ENCODE measurements at regions not wholly inside any gene's neighbourhood (a gene's known extent, or its start where the extent isn't known, plus 50 kb on each side); places are given as distances from the start of the nearest gene placed in this dataset.

- DNase-seq (no peak), ATAC-seq (ENCODE audit: insufficient read depth, low read depth) (no peak)
- H3K27me3 ChIP-seq (ENCODE audit: insufficient read depth, low read length, poor library complexity) = peaks cover 3% of the 10 kb centered on the region
- no peaks in the 10 kb centered on the region for H3K9me3 ChIP-seq (ENCODE audit: insufficient read depth, low read length, severe bottlenecking)
- H3K9ac ChIP-seq (ENCODE audit: low read depth, low read length) = no peak overlapping the region
- H4K20me1 ChIP-seq (ENCODE audit: insufficient read depth, low read length) = no peaks in the 10 kb centered on the region
- H3K27ac ChIP-seq (ENCODE audit: low read length) = no peak overlapping the region
- H3K4me3 ChIP-seq (ENCODE audit: low read depth in 1 of 2, low read length in 2 of 2) = no peak overlapping the region
- no peak for TF ChIP-seq EZH2 (IDR thresholded peaks at IDR 0.05; ENCODE audit: borderline replicate concordance, low read depth, low read length, severe bottlenecking)
- TF ChIP-seq, protein P1, sequence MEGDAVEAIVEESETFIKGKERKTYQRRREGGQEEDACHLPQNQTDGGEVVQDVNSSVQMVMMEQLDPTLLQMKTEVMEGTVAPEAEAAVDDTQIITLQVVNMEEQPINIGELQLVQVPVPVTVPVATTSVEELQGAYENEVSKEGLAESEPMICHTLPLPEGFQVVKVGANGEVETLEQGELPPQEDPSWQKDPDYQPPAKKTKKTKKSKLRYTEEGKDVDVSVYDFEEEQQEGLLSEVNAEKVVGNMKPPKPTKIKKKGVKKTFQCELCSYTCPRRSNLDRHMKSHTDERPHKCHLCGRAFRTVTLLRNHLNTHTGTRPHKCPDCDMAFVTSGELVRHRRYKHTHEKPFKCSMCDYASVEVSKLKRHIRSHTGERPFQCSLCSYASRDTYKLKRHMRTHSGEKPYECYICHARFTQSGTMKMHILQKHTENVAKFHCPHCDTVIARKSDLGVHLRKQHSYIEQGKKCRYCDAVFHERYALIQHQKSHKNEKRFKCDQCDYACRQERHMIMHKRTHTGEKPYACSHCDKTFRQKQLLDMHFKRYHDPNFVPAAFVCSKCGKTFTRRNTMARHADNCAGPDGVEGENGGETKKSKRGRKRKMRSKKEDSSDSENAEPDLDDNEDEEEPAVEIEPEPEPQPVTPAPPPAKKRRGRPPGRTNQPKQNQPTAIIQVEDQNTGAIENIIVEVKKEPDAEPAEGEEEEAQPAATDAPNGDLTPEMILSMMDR (IDR thresholded peaks at IDR 0.05; ENCODE audit: borderline replicate concordance, extremely low read depth, low read length, poor library complexity, severe bottlenecking) = no peak
- H3K79me2 ChIP-seq (ENCODE audit: insufficient read depth, low read length) = no peaks in the 10 kb centered on the region
- H2AFZ ChIP-seq (ENCODE audit: low read depth, low read length) = no peak overlapping the region
- H3K4me1 ChIP-seq (ENCODE audit: insufficient read depth, low read length) = no peaks in the 10 kb centered on the region
- no peaks in the 10 kb centered on the region for H3K36me3 ChIP-seq (ENCODE audit: insufficient read depth, low read length)
- H3K4me2 ChIP-seq (ENCODE audit: insufficient read depth, low read length) = no peak overlapping the region
Measured at GRCh38 chr20:52289956-52290565, 98.5 kb upstream of the ZFP64 start.

DNA sequence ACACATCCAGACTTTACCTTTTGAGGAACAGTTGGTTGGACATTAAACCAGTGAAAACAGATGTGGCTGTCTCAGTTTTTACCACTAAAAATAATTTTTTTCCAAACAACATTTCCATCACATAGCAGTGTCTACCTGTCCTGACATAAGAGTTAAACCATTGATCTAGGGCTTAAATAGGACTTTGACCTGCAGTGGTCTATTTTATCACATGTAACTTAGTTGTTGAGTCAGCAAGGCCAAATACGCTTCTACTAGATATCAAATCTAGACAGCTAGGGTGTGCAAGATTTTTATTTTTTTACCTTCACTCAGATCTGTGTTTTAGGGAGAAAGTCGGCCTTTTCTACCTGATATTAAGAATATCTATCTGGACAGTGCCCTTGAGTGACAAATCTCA is 88.8 kb upstream of the ZFP64 start:
- H3K27me3 ChIP-seq (ENCODE audit: insufficient read depth, low read length, poor library complexity) = peaks cover 23% of the 10 kb centered on the region
- no peak overlapping the region for H3K9ac ChIP-seq (ENCODE audit: low read depth, low read length)
- H3K4me3 ChIP-seq (ENCODE audit: low read depth in 1 of 2, low read length in 2 of 2) = no peak overlapping the region
- H3K79me2 ChIP-seq (ENCODE audit: insufficient read depth, low read length) = no peaks in the 10 kb centered on the region
- ATAC-seq (ENCODE audit: insufficient read depth, low read depth) (no peak), DNase-seq (no peak)
- H3K4me2 ChIP-seq (ENCODE audit: insufficient read depth, low read length) = no peak overlapping the region
- H3K36me3 ChIP-seq (ENCODE audit: insufficient read depth, low read length) = no peaks in the 10 kb centered on the region
- no peaks in the 10 kb centered on the region for H4K20me1 ChIP-seq (ENCODE audit: insufficient read depth, low read length)
- H2AFZ ChIP-seq (ENCODE audit: low read depth, low read length) = no peak overlapping the region
- H3K9me3 ChIP-seq (ENCODE audit: insufficient read depth, low read length, severe bottlenecking) = no peaks in the 10 kb centered on the region
- no peaks in the 10 kb centered on the region for H3K4me1 ChIP-seq (ENCODE audit: insufficient read depth, low read length)
- H3K27ac ChIP-seq (ENCODE audit: low read length) = no peak overlapping the region
- TF ChIP-seq, protein P1 (IDR thresholded peaks at IDR 0.05; ENCODE audit: borderline replicate concordance, extremely low read depth, low read length, poor library complexity, severe bottlenecking) = no peak
- no peak for TF ChIP-seq EZH2 (IDR thresholded peaks at IDR 0.05; ENCODE audit: borderline replicate concordance, low read depth, low read length, severe bottlenecking)

GRCh38 chr20:52279706-52280105 is 88.1 kb upstream of the ZFP64 start:
- Histone ChIP-seq H3K9me3 (ENCODE audit: insufficient read depth, low read length, severe bottlenecking) (no peaks in the 10 kb centered on the region), H3K79me2 (ENCODE audit: insufficient read depth, low read length) (no peaks in the 10 kb centered on the region), H3K27me3 (ENCODE audit: insufficient read depth, low read length, poor library complexity) (peaks cover 25% of the 10 kb centered on the region), H3K27ac (ENCODE audit: low read length) (no peak overlapping the region), H4K20me1 (ENCODE audit: insufficient read depth, low read length) (no peaks in the 10 kb centered on the region), H2AFZ (ENCODE audit: low read depth, low read length) (no peak overlapping the region), H3K4me1 (ENCODE audit: insufficient read depth, low read length) (no peaks in the 10 kb centered on the region), H3K4me2 (ENCODE audit: insufficient read depth, low read length) (no peak overlapping the region), H3K9ac (ENCODE audit: low read depth, low read length) (no peak overlapping the region), H3K36me3 (ENCODE audit: insufficient read depth, low read length) (no peaks in the 10 kb centered on the region), H3K4me3 (ENCODE audit: low read depth in 1 of 2, low read length in 2 of 2) (no peak overlapping the region)
- DNase-seq = no peak
- no peak for TF ChIP-seq EZH2 (IDR thresholded peaks at IDR 0.05; ENCODE audit: borderline replicate concordance, low read depth, low read length, severe bottlenecking)
- TF ChIP-seq, protein P1 (IDR thresholded peaks at IDR 0.05; ENCODE audit: borderline replicate concordance, extremely low read depth, low read length, poor library complexity, severe bottlenecking) = no peak
- no peak for ATAC-seq (ENCODE audit: insufficient read depth, low read depth)
